AG09319 (cell line): ENCODE measurements at regions not wholly inside any gene's neighbourhood (a gene's known extent, or its start where the extent isn't known, plus 50 kb on each side); places are given as distances from the start of the nearest gene placed in this dataset.

ENCODE experiments used
- DNase-seq: peaks from one replicate; pipeline ENCODE4 v3.0.0-alpha.2; 2010; ENCODE audit warnings: low read depth; ENCODE audit errors: extremely low read depth
- TF ChIP-seq, protein P1 (sequence below): IDR thresholded peaks from 2 replicates; pipeline ENCODE4 v1.5.1; 2011; ENCODE audit warnings: low read depth, mild to moderate bottlenecking, inconsistent platforms, low read length, moderate library complexity

DNA sequence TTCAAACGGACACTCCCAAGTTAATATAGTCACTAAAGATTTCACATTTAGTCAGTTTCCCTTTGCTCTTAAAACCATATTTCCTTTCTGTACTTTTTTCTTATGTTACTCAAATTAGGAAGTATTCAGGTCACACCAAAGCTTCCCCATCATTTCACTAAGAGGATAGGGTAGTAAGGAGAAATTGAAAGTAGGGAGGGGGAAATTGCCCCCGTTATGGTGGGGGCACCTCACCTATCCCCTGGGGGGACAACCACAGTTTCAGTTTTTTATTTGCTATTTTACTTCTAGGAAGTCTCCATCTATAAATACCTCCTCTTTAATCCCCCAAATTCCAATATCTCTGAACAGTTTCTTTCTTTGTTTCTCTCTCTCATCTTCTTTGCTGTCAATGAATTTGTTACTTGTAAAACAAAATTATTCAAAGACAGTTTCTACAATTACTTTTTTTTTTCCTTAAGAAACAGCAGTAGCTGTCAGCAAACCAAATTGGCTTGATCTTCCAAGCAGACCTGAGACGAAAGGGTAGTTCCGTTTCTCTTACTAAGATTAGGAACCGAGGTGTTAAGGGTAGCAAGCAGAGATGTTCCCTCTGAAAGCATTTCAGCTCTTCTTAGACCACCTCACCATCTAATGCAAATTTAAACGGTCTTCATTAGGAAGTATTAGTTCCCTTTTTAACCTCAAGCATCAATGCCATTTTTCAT, 160.2 kb upstream of the KLF3 start:
- no peak for DNase-seq
- TF ChIP-seq, protein P1, sequence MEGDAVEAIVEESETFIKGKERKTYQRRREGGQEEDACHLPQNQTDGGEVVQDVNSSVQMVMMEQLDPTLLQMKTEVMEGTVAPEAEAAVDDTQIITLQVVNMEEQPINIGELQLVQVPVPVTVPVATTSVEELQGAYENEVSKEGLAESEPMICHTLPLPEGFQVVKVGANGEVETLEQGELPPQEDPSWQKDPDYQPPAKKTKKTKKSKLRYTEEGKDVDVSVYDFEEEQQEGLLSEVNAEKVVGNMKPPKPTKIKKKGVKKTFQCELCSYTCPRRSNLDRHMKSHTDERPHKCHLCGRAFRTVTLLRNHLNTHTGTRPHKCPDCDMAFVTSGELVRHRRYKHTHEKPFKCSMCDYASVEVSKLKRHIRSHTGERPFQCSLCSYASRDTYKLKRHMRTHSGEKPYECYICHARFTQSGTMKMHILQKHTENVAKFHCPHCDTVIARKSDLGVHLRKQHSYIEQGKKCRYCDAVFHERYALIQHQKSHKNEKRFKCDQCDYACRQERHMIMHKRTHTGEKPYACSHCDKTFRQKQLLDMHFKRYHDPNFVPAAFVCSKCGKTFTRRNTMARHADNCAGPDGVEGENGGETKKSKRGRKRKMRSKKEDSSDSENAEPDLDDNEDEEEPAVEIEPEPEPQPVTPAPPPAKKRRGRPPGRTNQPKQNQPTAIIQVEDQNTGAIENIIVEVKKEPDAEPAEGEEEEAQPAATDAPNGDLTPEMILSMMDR = no peak

DNA sequence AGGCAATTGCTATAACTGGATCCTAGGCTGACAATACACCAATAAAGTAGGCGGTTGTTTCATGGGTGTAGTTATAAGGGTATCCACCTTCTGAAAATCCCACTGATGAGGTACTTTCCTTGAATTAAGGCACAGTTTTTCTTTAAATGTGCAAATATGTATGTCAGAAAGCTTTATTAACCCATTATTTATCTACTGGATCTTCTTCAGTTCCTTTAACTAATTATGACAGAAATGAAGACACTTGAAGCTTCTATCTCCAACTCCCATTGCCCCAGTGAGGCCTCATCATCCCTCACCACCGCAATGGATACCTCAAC, 159.6 kb upstream of the KLF3 start:
- no peak for DNase-seq
- TF ChIP-seq, protein P1 = no peak

DNA sequence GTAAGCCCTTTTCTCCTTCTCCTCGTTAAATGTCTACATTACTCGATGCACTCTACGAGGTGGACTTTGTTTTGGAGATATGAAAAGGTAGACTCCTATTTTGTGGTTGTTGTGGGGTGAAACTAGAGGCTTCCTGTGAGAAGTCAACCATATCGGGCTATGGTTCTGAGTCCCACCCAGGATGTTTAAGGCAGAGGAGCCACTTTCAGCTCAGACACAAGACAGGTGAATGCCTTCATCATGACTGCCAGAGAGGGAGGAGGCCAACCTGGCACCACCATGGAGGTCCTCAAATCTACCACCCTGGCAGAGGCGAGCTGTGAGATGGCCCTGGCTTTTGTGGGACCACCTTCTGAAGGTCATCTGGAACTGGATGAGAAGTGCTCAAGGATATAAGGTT, 154.4 kb upstream of the KLF3 start:
- DNase-seq = no peak
- TF ChIP-seq, protein P1 = no peak

DNA sequence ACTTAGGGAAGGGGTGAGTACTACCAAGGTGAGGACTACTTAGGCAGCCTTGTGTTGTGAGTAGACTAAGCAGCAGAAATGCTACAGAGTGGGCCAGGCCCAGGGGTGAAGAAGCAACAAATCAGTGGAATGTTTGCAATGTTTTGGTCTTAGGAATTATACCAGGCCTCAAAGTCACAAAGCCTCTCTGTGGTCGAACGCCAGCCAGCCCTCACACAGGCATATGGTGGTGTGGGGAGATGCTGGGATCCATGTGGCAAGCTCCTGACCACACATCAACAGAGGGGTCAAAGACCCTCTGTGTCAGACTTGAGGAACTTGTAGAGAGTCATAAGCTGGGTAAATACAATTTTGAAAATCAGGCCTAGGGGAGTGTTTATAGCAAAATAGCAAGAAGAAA, 153.8 kb upstream of the KLF3 start:
- TF ChIP-seq, protein P1 = no peak
- no peak for DNase-seq

DNA sequence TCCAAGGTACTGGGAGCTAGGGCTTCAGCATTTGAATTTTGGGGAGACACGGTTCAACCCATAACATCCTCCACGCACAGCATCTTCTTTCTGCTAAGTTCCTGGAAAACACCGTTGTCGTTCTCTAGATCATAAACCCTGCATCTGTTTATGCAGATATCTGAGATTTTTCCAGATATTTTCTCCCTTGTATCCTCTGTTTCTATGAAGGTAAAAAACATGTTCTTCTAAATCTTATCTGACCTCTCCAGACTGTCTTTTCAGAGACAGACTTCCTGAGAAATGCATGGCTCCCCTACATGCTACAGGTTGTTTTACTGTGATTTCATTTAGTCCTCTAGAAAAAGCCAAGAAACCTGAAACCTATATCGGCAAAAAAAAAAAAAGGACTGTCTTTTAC, 152.3 kb upstream of the KLF3 start:
- TF ChIP-seq, protein P1 = no peak
- no peak for DNase-seq

DNA sequence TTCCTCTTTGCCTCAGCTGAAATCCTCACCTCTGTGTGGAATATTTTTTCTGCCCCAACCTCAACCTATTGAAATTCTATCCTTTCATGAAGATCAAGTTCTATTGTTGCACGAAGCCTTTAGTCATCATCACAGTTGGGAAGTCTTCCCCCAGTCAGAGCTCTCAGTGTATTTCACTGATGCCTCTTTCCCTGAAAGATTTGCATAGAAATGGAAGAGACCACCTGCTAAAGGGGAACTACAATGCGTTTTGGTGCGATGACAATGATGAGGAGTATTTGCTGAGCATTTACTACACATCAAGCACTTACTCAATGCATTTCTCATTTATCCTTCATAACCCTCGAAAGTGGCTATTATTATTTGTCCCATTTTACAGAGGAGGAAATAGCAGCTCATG, 151.2 kb upstream of the KLF3 start:
- no peak for DNase-seq
- TF ChIP-seq, protein P1 = no peak

DNA sequence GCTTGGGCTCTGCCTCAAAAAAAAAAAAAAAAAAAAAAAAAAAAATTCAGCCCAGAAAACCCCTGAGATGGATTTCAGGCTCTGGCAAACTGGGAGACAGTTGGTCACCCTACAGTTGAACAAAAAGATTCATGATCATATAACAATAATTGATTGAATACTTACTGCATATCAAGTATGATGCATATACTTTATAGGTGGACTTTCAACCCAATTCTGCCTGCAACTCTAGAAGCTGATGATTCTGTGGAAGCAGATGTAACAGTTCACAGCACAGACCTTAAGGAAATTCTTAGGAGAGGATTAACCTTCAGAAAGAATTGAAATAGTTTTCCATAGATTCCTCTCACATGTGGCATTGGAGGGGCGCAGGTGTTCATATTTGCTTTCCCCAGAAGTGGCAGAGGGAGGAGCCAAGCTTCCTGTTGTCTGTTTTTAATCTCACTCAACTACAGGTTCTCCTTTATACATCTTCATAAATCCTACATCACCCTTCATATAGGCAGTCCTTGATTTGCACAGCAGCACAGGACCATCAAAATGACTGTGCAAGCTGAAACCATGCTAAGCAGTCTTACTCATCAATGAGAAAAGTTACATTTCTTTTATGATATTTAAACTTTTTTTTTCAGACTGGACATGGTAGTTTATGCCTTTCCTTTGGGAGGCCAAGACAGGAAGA, 149.4 kb upstream of the KLF3 start:
- TF ChIP-seq, protein P1 = no peak
- DNase-seq = no peak
